ENCODE measurements at regions not wholly inside any gene's neighbourhood (a gene's known extent, or its start where the extent isn't known, plus 50 kb on each side); places are given as distances from the start of the nearest gene placed in this dataset.

GRCh38 chr1:9419369-9420041, 119.8 kb upstream of the SLC25A33 start:
- no peak for ATAC-seq
- DNase-seq (ENCODE audit: low spot score in 2 of 2): no peak
- Mint-ChIP-seq H3K27ac (no peak overlapping the region), H3K9me3 (no peaks in the 10 kb centered on the region), H3K36me3 (no peaks in the 10 kb centered on the region)

- DNase-seq (ENCODE audit: low spot score in 2 of 2): no peak
- Mint-ChIP-seq H3K36me3 (no peaks in the 10 kb centered on the region), H3K27ac (no peak overlapping the region), H3K9me3 (no peaks in the 10 kb centered on the region)
- no peak for ATAC-seq
Observed at GRCh38 chr1:9420835-9421532, 118.3 kb upstream of the SLC25A33 start.

- no peaks in the 10 kb centered on the region for H3K36me3 Mint-ChIP-seq
- ATAC-seq (no peak), DNase-seq (ENCODE audit: low spot score in 2 of 2) (no peak)
- H3K27ac Mint-ChIP-seq: no peak overlapping the region
- H3K9me3 Mint-ChIP-seq: no peaks in the 10 kb centered on the region
Observed at GRCh38 chr1:9421533-9421873, 117.8 kb upstream of the SLC25A33 start.

- Mint-ChIP-seq H3K36me3 (no peaks in the 10 kb centered on the region), H3K27ac (no peak overlapping the region), H3K9me3 (no peaks in the 10 kb centered on the region)
- ATAC-seq (no peak), DNase-seq (ENCODE audit: low spot score in 2 of 2) (no peak)
Observed at GRCh38 chr1:9422321-9422720, 116.9 kb upstream of the SLC25A33 start.

- no peak for ATAC-seq
- no peak overlapping the region for H3K27ac Mint-ChIP-seq
Observed at GRCh38 chr1:9422911-9423505, 116.3 kb upstream of the SLC25A33 start.

GRCh38 chr1:9424261-9424660, 115.0 kb upstream of the SLC25A33 start:
- no peak for DNase-seq (ENCODE audit: low spot score in 2 of 2)
- H3K36me3 Mint-ChIP-seq: no peaks in the 10 kb centered on the region
- ATAC-seq: no peak
- no peaks in the 10 kb centered on the region for H3K9me3 Mint-ChIP-seq
- H3K27ac Mint-ChIP-seq: no peak overlapping the region

More at GRCh38 chr1:9422911-9423505, 116.3 kb upstream of the SLC25A33 start:
- no peaks in the 10 kb centered on the region for H3K36me3 Mint-ChIP-seq
- no peaks in the 10 kb centered on the region for H3K9me3 Mint-ChIP-seq
- no peak for DNase-seq (ENCODE audit: low spot score in 2 of 2)

GRCh38 chr1:9425859-9426258, 113.4 kb upstream of the SLC25A33 start:
- H3K9me3 Mint-ChIP-seq: no peaks in the 10 kb centered on the region
- H3K27ac Mint-ChIP-seq: peak overlapping the region in 1 of 2 donors; percentile 44
- H3K36me3 Mint-ChIP-seq: no peaks in the 10 kb centered on the region
- no peak for ATAC-seq
- peak in 1 of 2 donors; percentile 13 for DNase-seq (ENCODE audit: low spot score in 2 of 2)

- ATAC-seq (peak; percentile 58 to 70), DNase-seq (ENCODE audit: low spot score in 2 of 2) (peak; percentile 73 to 82)
- H3K27ac Mint-ChIP-seq: peak overlapping the region in 1 of 2 donors; percentile 44
- no peaks in the 10 kb centered on the region for H3K36me3 Mint-ChIP-seq
- H3K9me3 Mint-ChIP-seq: no peaks in the 10 kb centered on the region
Observed at GRCh38 chr1:9426291-9426711, 113.0 kb upstream of the SLC25A33 start.

GRCh38 chr1:9427388-9427787, 111.9 kb upstream of the SLC25A33 start:
- Mint-ChIP-seq H3K9me3 (no peaks in the 10 kb centered on the region), H3K36me3 (no peaks in the 10 kb centered on the region), H3K27ac (peak overlapping the region in 1 of 2 donors; percentile 85)
- no peak for DNase-seq (ENCODE audit: low spot score in 2 of 2)
- no peak for ATAC-seq

- peak; percentile 99 to 100 for DNase-seq (ENCODE audit: low spot score in 2 of 2)
- H3K27ac Mint-ChIP-seq: peak overlapping the region; percentile 85 to 97
- ATAC-seq: peak; percentile 91 to 95
- no peaks in the 10 kb centered on the region for H3K9me3 Mint-ChIP-seq
- H3K36me3 Mint-ChIP-seq: no peaks in the 10 kb centered on the region
Observed at GRCh38 chr1:9428601-9429341, 110.5 kb upstream of the SLC25A33 start.

GRCh38 chr1:9429342-9429711, 109.9 kb upstream of the SLC25A33 start:
- Mint-ChIP-seq H3K9me3 (no peaks in the 10 kb centered on the region), H3K36me3 (no peaks in the 10 kb centered on the region), H3K27ac (peak overlapping the region; percentile 85 to 97)
- no peak for DNase-seq (ENCODE audit: low spot score in 2 of 2)
- ATAC-seq: no peak

- H3K36me3 Mint-ChIP-seq: no peaks in the 10 kb centered on the region
- ATAC-seq: no peak
- no peaks in the 10 kb centered on the region for H3K9me3 Mint-ChIP-seq
- DNase-seq (ENCODE audit: low spot score in 2 of 2): no peak
- no peak overlapping the region for H3K27ac Mint-ChIP-seq
Observed at GRCh38 chr1:9434247-9435152, 104.8 kb upstream of the SLC25A33 start.

GRCh38 chr1:9435153-9435636, 104.1 kb upstream of the SLC25A33 start:
- H3K9me3 Mint-ChIP-seq: no peaks in the 10 kb centered on the region
- H3K36me3 Mint-ChIP-seq: no peaks in the 10 kb centered on the region
- no peak overlapping the region for H3K27ac Mint-ChIP-seq
- DNase-seq (ENCODE audit: low spot score in 2 of 2) (no peak), ATAC-seq (no peak)

GRCh38 chr1:9435854-9436640, 103.2 kb upstream of the SLC25A33 start:
- no peak overlapping the region for H3K27ac Mint-ChIP-seq
- H3K36me3 Mint-ChIP-seq: no peaks in the 10 kb centered on the region
- DNase-seq (ENCODE audit: low spot score in 2 of 2) (no peak), ATAC-seq (no peak)
- H3K9me3 Mint-ChIP-seq: no peaks in the 10 kb centered on the region

GRCh38 chr1:9437961-9438430, 101.3 kb upstream of the SLC25A33 start:
- Mint-ChIP-seq H3K9me3 (no peaks in the 10 kb centered on the region), H3K27ac (no peak overlapping the region), H3K36me3 (no peaks in the 10 kb centered on the region)
- no peak for DNase-seq (ENCODE audit: low spot score in 2 of 2)
- no peak for ATAC-seq
